ENCODE measurements at regions not wholly inside any gene's neighbourhood (a gene's known extent, or its start where the extent isn't known, plus 50 kb on each side); places are given as distances from the start of the nearest gene placed in this dataset.

DNA sequence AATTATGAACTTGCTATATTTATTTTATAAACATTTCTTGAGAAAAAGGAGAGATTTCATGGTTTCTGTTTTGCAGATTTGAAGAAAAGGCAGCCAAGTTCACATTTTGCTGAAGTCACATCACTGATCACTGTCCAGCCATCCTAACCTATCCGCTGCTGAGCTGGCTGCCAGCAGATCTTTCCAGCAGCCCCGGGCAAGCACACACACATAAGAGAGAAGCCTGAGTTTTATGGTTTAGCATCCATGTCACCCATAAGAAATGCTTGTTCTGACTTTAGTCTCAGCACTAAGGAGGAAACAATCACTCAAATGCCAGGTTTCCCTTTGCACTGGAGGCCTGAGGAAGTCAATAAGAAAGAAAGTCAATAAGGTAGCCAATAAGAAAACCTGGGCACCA lies 287.1 kb downstream of the SMOC2 start:
- DNase-seq: no peak

DNA sequence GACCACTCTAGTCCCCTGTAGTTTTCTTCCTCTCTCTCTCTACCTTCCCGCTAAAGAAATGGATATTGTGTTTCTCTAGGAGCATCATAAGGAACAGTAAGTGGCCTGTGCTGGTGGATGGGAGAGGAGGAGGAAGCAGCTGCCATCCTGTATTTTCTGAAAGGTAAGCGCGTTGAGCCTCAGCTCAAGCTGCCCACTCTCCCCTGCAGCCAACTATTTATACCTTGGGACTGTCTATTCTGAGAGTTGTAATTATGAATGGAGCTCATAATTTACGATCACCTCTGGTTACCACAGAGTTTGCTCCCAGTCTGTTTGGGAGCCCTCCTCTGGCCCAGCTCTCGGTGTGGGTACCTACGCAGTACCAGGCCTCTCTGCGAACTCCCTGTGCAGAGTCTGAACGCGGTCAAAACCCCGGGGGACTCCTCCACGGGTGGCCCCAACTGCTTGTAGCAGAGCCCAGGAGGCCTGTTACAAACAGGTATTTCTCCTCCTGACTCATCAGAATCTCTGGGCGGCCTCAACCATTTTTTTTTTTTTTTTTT lies 285.4 kb downstream of the SMOC2 start:
- no peak for DNase-seq

DNA sequence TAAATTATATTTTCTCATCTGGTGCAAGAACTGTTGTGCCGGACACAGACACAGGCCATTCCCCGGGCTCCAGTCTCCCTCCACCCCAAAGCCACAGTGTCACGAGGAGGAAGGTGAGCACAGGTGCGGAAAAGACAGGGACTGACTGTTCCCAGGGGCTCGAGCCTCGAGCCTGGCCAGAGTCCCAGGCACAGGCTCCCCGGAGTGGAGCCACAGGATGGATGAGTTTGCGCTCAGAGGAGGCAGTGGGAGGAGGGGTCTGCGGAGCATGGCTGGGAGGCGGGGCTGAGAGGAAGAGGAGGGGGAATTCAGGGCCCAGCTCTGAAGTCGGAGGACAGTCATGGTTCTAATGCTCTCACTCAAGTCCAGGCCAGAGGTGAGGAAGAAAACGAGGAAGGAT lies 284.8 kb downstream of the SMOC2 start:
- DNase-seq: no peak

DNA sequence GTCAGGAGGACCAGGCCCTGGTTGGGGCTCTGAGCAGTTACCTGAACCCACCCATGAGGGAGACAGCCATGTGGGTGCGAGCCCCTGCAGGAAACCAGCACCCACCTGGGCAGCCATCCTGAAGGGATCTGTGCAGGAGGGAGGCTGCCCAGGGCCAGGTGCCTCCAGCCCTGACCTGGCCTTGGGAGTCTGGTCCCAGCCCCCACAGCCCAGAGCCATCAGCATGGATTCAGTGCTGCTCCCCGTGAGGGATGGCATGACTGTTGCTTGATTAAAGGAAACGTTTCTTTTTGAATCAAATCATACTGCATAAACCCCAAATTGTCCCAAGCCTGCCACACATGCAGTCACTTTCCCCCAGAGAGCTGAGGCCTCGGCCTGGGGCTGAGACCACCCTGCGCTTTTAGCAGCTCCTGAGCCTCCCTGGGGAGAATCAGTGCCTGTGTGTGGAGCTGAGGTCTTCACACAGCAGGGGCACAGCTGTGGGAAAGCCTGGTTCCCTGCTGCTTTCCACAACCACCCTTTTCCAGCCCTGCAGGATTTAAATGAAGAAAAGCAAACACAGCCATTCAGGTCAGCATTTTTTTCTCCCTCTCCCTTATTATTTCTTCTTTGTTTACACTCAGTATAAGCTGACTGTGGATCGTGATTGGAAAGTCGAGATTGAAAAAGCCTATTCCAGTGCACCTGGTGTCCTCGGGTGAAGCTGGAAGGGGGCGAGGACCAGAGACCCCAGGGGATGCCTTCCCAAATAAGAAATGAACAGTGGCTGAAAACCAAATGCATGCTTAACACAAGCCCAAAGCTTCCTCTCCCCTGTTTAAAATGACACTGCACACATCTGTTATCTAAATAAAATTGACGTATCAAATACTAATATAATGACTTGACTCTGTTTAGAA lies 283.9 kb downstream of the SMOC2 start:
- no peak for DNase-seq

DNA sequence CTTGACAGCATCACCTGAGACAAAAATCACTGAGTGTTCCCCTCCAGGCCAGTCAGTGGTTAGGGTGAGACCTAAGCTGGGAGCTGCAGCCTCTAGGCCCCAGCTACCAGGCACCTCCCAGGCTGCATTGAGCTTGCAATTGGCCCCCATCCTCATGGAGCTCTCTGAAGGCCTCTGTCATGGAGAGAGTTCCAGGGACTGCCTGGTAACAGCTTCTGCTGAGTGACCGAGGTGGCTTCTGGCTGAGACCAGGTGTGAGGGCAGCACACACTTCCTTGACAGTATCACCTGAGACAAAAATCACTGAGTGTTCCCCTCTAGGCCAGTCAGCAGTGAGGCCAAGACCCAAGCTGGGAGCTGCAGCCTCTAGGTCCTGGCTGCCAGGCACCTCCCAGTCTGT lies 283.0 kb downstream of the SMOC2 start:
- no peak for DNase-seq

DNA sequence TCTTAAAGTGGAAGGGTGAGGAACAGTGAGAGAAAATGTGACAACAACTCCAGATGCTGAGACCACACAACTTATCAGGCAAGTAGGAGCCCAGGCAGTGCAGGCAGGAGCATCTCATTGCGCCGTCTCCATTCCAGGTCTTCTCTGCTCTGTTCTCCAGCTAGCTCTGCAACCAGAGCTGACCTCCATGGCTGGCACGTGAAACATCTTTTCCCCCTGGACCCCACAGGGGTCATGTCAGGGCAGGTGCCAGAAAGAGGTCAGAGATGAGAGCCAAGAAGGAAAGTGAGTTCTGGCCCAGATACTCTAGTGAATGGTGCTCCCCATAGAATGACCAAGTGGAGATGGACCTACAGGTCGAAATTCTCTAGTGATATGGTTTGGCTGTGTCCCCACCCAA lies 281.4 kb downstream of the SMOC2 start:
- DNase-seq: no peak

DNA sequence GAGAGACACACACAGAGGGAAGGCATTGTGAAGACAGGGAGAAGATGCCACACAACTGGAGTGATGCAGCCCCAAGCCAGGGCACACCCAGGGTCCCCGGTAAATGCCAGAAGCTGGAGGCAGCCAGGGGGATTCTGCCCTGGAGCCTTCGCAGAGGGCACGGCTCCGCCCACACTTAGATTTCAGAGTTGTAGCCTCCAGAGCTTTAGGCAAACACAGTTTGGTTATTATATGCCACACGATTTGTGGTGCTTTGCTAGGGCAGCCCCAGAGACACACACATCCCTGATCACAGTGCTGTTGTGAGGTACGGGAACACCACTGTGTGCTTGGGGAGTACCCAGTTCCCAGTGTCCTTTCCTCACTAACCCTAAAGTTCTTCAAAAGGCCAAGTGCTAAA lies 280.6 kb downstream of the SMOC2 start:
- DNase-seq: no peak

DNA sequence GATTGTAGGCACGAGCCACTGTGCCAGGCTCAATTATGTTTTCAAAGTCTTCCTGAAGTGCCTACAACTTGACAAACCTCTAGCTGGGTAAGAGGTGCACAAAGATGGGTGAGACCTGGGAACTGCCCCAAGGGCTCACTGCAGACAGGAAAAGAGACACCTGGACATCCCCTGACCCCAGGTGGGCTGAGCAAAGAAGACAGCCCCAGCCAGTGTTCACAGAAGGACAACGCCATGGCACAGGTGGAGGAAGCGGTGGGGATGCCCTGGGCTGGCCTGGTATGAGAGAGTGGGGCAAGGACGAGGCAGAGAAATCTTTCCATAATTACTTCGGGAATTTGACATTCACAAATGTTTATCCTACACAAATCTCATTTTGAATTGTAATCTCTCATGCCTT lies 278.9 kb downstream of the SMOC2 start:
- no peak for DNase-seq

DNA sequence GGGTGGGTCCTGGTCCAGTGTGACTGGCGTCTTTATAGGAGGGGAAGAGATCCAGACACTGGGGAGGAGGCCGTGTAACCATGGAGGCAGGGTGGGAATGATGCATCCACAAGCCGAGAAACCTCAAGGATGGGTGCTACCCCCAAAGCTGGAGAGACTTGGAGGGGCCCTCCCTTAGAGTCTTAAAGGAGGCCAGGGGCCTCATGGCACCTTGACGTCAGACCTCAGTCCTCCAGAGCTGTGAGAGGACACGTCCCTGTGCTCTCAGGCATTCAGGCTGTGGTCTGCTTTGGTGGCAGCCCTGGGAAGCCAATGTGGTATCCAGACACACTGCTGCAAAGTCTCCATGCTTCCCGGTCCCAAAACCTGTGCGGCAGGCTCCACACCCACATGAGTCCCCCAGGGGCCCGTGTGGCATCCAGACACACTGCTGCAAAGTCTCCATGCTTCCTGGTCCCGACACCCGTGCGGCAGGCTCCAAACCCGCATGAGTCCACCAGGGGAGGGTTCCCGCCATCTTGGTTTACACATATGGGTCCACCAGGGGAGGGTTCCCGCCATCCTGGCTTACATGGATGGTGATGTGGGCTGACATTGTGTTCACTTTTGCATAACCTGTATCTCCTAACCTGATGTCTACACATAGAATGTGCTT lies 278.0 kb downstream of the SMOC2 start:
- no peak for DNase-seq
